GM23248 (cell line): ENCODE measurements at regions not wholly inside any gene's neighbourhood (a gene's known extent, or its start where the extent isn't known, plus 50 kb on each side); places are given as distances from the start of the nearest gene placed in this dataset.
"Not testable (repeated sequence)": the region's sequence is repeated elsewhere in the genome, so short reads cannot be mapped to it uniquely, and the experiment has no call there.

Source experiments
- DNase-seq: peaks from one replicate; pipeline ENCODE4 v3.0.0-alpha.2; 2015
- H2AFZ ChIP-seq: fragments of 200-600 bp; sonication (generic); 2 replicates; pipeline ENCODE4 v1.6.1; 2016; ENCODE audit warnings: antibody characterized with exemption
- H3F3A ChIP-seq: fragments of 200-600 bp; sonication (generic); 2 replicates; pipeline ENCODE4 v1.6.1; 2016; ENCODE audit warnings: mild to moderate bottlenecking, antibody characterized with exemption, mixed run types; ENCODE audit not compliant: insufficient read depth
- H3K27ac ChIP-seq: fragments of 200-600 bp; sonication (generic); 2 replicates; pipeline ENCODE4 v1.5.1; 2016; ENCODE audit warnings: mild to moderate bottlenecking
- H3K27me3 ChIP-seq: fragments of 200-600 bp; sonication (generic); replicated peaks from 2 replicates; pipeline ENCODE4 v1.6.1; 2016; ENCODE audit warnings: mild to moderate bottlenecking; ENCODE audit not compliant: insufficient read depth
- H3K36me3 ChIP-seq: fragments of 200-600 bp; sonication (generic); 2 replicates; pipeline ENCODE4 v1.6.1; 2016; ENCODE audit warnings: low read depth, mild to moderate bottlenecking
- H3K4me1 ChIP-seq: fragments of 200-600 bp; sonication (generic); 2 replicates; pipeline ENCODE4 v1.6.1; 2016; ENCODE audit warnings: mild to moderate bottlenecking; ENCODE audit not compliant: insufficient read depth
- H3K4me2 ChIP-seq: fragments of 200-600 bp; sonication (generic); one replicate; pipeline ENCODE4 v1.6.1; 2016; ENCODE audit warnings: mild to moderate bottlenecking; ENCODE audit not compliant: unreplicated experiment
- H3K4me3 ChIP-seq: fragments of 200-600 bp; sonication (generic); 2 replicates; pipeline ENCODE4 v1.5.1; 2016; ENCODE audit warnings: mild to moderate bottlenecking
- H3K79me2 ChIP-seq: fragments of 200-600 bp; sonication (generic); 2 replicates; pipeline ENCODE4 v1.6.1; 2016; ENCODE audit warnings: mild to moderate bottlenecking; ENCODE audit not compliant: insufficient read depth
- H3K9ac ChIP-seq: fragments of 200-600 bp; sonication (generic); 2 replicates; pipeline ENCODE4 v1.6.1; 2016; ENCODE audit warnings: mild to moderate bottlenecking
- H3K9me2 ChIP-seq: fragments of 200-600 bp; sonication (generic); 2 replicates; pipeline ENCODE4 v1.6.1; 2016; ENCODE audit warnings: mixed run types, mild to moderate bottlenecking, moderate library complexity; ENCODE audit not compliant: insufficient read depth
- H3K9me3 ChIP-seq: fragments of 200-600 bp; sonication (generic); one replicate; pipeline ENCODE4 v1.6.1; 2017; ENCODE audit warnings: low read depth
- H4K20me1 ChIP-seq: fragments of 200-600 bp; sonication (generic); 2 replicates; pipeline ENCODE4 v1.6.0; 2016; ENCODE audit not compliant: insufficient read depth
- EZH2 ChIP-seq: fragments of 200-600 bp; sonication (generic); IDR thresholded peaks from 2 replicates; pipeline ENCODE4 v1.6.1; 2018; ENCODE audit warnings: antibody characterized with exemption, mild to moderate bottlenecking; ENCODE audit not compliant: insufficient read depth, poor library complexity, severe bottlenecking
- EZH2phosphoT487 ChIP-seq: fragments of 200-600 bp; sonication (generic); IDR thresholded peaks from 2 replicates; pipeline ENCODE4 v1.6.1; 2018; ENCODE audit warnings: antibody characterized with exemption, moderate library complexity, mild to moderate bottlenecking, low read depth; ENCODE audit not compliant: insufficient read depth
- WGBS, 2 experiments: methylation state at CpG; one replicate each; pipeline ENCODE4 v1.1.6; 2015 to 2017; ENCODE audit warnings: low lambda C conversion rate in 2 of 2, low coverage in 1 of 2; ENCODE audit errors: missing lambda C conversion rate in 2 of 2; 5-methylcytosine and 5-hydroxymethylcytosine counted together
- in situ Hi-C: fragments of 300-500 bp; cut with MboI; formaldehyde crosslinking; loops from 2 replicates; pipeline ENCODE4 v1.15.0; 2020

DNA sequence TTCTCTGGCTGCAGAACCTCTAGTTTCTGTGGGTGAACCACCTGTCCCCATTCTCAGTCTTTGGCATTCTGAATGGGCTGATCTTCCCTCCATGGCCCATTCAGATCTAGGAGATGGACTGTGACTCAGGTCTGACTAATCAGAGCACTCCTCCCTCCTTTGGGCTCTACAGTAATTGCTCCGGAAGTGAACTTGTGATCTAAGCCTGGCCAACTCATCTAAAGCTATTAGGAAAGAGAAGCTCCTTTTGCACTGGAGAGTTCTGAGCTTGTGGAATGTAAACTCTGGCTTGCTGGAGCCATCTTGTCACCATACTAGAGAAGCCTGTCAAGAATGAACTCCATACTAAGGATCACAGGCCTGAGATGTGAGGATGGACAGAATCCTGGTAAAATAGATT lies 168.2 kb downstream of the SUDS3 start:
- 7 to 11% methylated on average over 1 of the region's 1 CpG for WGBS, 2 experiments
- no peak overlapping the region for H3K27ac ChIP-seq

DNA sequence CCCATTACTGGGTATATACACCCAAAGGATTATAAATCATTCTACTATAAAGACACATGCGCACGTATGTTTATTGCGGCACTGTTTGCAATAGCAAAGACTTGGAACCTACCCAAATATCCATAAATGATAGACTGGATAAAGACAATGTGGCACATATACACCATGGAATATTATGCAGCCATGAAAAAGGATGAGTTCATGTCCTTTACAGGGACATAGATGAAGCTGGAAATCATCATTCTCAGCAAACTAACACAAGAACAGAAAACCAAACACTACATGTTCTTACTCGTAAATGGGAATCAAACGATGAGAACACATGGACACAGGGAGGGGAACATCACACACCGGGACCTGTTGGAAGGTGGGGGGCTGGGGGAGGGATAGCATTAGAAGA lies 171.3 kb downstream of the SUDS3 start:
- H3K36me3 ChIP-seq, H4K20me1 ChIP-seq, in situ Hi-C loops, H3K79me2 ChIP-seq, H3K4me2 ChIP-seq, H3F3A ChIP-seq, H2AFZ ChIP-seq, H3K4me3 ChIP-seq, H3K27ac ChIP-seq, H3K9me2 ChIP-seq, H3K9ac ChIP-seq, H3K27me3 ChIP-seq, H3K4me1 ChIP-seq, DNase-seq, H3K9me3 ChIP-seq: not testable (repeated sequence)
- 61 to 69% methylated on average over 6 of the region's 6 CpGs for WGBS, 2 experiments

More for the DNA sequence above, 168.2 kb downstream of the SUDS3 start:
- no peaks in the 10 kb centered on the region for H3K9me3 ChIP-seq
- H3K9me2 ChIP-seq, result no peaks in the 10 kb centered on the region
- no peaks in the 10 kb centered on the region for H3K4me1 ChIP-seq
- H3K79me2 ChIP-seq, result no peaks in the 10 kb centered on the region
- H3K4me2 ChIP-seq, result no peak overlapping the region
- no peaks in the 10 kb centered on the region for H3F3A ChIP-seq
- H3K4me3 ChIP-seq, result no peak overlapping the region
- no peaks in the 10 kb centered on the region for H4K20me1 ChIP-seq
- H3K36me3 ChIP-seq, result no peaks in the 10 kb centered on the region
- no peak overlapping the region for H3K9ac ChIP-seq
- no peaks in the 10 kb centered on the region for H3K27me3 ChIP-seq
- DNase-seq, result peak; percentile 41
- in situ Hi-C loops, result no loop called here
- no peak overlapping the region for H2AFZ ChIP-seq
- TF ChIP-seq EZH2phosphoT487 (no peak), EZH2 (no peak)

DNA sequence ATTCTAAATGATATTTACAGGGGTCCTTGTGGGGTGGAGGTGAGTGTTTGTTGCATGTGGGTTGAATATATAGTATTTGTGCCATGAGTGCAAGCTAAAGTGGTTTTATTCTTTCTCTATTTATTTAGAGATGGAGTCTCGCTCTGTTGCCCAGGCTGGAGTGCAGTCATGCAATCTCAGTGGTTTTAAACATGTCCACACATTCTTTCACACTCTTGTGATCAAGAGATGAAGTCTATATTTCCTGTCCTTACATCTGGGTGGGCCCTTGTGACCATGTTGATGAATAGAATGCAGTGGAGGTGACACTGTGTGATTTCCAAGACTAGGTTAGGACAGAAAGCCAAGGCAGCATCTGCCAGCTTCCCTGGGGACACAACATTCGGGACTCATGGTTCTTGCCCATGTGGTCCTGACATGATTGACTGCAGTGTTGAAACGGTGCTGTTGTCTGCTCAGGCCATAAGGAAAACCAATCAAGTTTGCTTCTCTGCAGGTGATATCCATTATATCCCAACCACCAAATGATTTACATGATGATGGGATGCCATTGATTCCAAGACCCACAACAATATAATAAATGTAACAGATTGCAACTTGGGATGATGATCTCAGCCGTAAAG lies 172.6 kb downstream of the SUDS3 start:
- H3K4me2 ChIP-seq, result no peak overlapping the region
- H3K36me3 ChIP-seq, result no peaks in the 10 kb centered on the region
- no peak for TF ChIP-seq EZH2phosphoT487
- TF ChIP-seq EZH2, result no peak
- H3K4me1 ChIP-seq, result no peaks in the 10 kb centered on the region
- no peak overlapping the region for H3K27ac ChIP-seq
- no peak for DNase-seq
- no peaks in the 10 kb centered on the region for H3K9me3 ChIP-seq
- H2AFZ ChIP-seq, result no peak overlapping the region
- in situ Hi-C loops, result no loop called here
- no peak overlapping the region for H3K9ac ChIP-seq
- H3K79me2 ChIP-seq, result no peaks in the 10 kb centered on the region
- no peaks in the 10 kb centered on the region for H3K9me2 ChIP-seq
- no peaks in the 10 kb centered on the region for H3F3A ChIP-seq
- H3K4me3 ChIP-seq, result no peak overlapping the region
- no peaks in the 10 kb centered on the region for H4K20me1 ChIP-seq
- no peaks in the 10 kb centered on the region for H3K27me3 ChIP-seq
- WGBS, 2 experiments, result 7 to 9% methylated on average over 4 of the region's 4 CpGs

DNA sequence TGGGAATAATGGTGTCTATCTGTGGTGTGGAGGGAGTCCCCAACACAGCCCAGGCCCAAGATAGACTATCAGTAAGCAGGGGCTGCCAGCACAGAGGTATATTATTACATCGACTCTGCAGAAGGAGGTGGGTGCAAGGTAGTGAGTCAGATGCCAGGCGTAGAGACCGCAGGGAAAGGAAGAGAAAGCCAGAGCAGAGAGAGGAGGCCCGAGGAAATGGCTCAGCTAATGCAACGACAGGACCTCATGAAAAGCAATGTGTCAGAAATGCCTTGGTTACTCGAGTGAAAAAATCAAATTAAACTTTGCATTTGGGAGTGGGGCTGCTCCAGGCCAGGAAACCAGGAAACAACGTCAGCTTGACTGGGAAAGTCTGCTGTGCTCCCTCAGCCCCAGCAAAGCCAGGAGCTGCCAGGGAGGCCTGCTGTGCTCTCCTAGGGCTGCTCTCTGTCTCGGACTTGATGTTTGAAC lies 173.2 kb downstream of the SUDS3 start:
- H3K9me3 ChIP-seq, result no peaks in the 10 kb centered on the region
- no peaks in the 10 kb centered on the region for H3K27me3 ChIP-seq
- no peak for DNase-seq
- no peaks in the 10 kb centered on the region for H4K20me1 ChIP-seq
- H3K79me2 ChIP-seq, result no peaks in the 10 kb centered on the region
- no peak overlapping the region for H3K4me2 ChIP-seq
- no peaks in the 10 kb centered on the region for H3K36me3 ChIP-seq
- no peaks in the 10 kb centered on the region for H3K4me1 ChIP-seq
- no peak overlapping the region for H3K27ac ChIP-seq
- H3F3A ChIP-seq, result no peaks in the 10 kb centered on the region
- H3K9ac ChIP-seq, result no peak overlapping the region
- TF ChIP-seq EZH2phosphoT487, result no peak
- TF ChIP-seq EZH2, result no peak
- H2AFZ ChIP-seq, result no peak overlapping the region
- no peaks in the 10 kb centered on the region for H3K9me2 ChIP-seq
- no peak overlapping the region for H3K4me3 ChIP-seq
- 9 to 18% methylated on average over 8 of the region's 8 CpGs for WGBS, 2 experiments
- in situ Hi-C loops, result no loop called here
